Esophagus muscularis mucosa (tissue), 3 donors: ENCODE measurements at regions not wholly inside any gene's neighbourhood (a gene's known extent, or its start where the extent isn't known, plus 50 kb on each side); places are given as distances from the start of the nearest gene placed in this dataset.

Experiments
- POLR2A ChIP-seq: fragments of 450-650 bp; IDR thresholded peaks from one replicate; pipeline ENCODE4 v1.6.1; 2017; ENCODE audit warnings: antibody characterized with exemption, moderate library complexity, mild to moderate bottlenecking, low read depth
- POLR2AphosphoS5 ChIP-seq, 2 donors: sonication (generic); formaldehyde crosslinking; IDR thresholded peaks; one replicate each; pipeline ENCODE4 v1.6.1; 2017; ENCODE audit warnings: antibody characterized with exemption in 2 of 2
- TF ChIP-seq, protein P1 (sequence below), 3 experiments: fragments of 200-600 bp in 2 of 3; fragments of 450-650 bp in 1 of 3; sonication (generic) in 2 of 3; IDR thresholded peaks; one replicate each; pipeline ENCODE4 v1.5.1; 2017 to 2019; ENCODE audit warnings: antibody characterized with exemption in 3 of 3, mild to moderate bottlenecking in 2 of 3, moderate library complexity in 1 of 3

- TF ChIP-seq POLR2A: no peak
- TF ChIP-seq, protein P1, sequence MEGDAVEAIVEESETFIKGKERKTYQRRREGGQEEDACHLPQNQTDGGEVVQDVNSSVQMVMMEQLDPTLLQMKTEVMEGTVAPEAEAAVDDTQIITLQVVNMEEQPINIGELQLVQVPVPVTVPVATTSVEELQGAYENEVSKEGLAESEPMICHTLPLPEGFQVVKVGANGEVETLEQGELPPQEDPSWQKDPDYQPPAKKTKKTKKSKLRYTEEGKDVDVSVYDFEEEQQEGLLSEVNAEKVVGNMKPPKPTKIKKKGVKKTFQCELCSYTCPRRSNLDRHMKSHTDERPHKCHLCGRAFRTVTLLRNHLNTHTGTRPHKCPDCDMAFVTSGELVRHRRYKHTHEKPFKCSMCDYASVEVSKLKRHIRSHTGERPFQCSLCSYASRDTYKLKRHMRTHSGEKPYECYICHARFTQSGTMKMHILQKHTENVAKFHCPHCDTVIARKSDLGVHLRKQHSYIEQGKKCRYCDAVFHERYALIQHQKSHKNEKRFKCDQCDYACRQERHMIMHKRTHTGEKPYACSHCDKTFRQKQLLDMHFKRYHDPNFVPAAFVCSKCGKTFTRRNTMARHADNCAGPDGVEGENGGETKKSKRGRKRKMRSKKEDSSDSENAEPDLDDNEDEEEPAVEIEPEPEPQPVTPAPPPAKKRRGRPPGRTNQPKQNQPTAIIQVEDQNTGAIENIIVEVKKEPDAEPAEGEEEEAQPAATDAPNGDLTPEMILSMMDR (IDR thresholded peaks at IDR 0.05): no peak
- no peak for TF ChIP-seq POLR2AphosphoS5 (IDR thresholded peaks at IDR 0.05)
These were observed 52.4 kb upstream of the JPH3 start for GRCh38 chr16:87549627-87550494.
